ENCODE measurements at regions not wholly inside any gene's neighbourhood (a gene's known extent, or its start where the extent isn't known, plus 50 kb on each side); places are given as distances from the start of the nearest gene placed in this dataset.
"Not testable (repeated sequence)": the region's sequence is repeated elsewhere in the genome, so short reads cannot be mapped to it uniquely, and the experiment has no call there.

- TF ChIP-seq CTCF (IDR thresholded peaks at IDR 0.05; ENCODE audit: low read depth, low read length) = no peak
- H3K4me3 ChIP-seq (replicated peaks in 1 of 2; ENCODE audit: low read depth in 2 of 2, low read length in 2 of 2) = no peak overlapping the region
- DNase-seq (ENCODE audit: low read depth in 2 of 2) = no peak
Observed at GRCh38 chr6:167226383-167226685, 64.8 kb upstream of the UNC93A start.

GRCh38 chr6:167226791-167227190 is 64.3 kb upstream of the UNC93A start:
- no peak for DNase-seq (ENCODE audit: low read depth in 2 of 2)
- TF ChIP-seq CTCF (IDR thresholded peaks at IDR 0.05; ENCODE audit: low read depth, low read length) = no peak
- H3K4me3 ChIP-seq (replicated peaks in 1 of 2; ENCODE audit: low read depth in 2 of 2, low read length in 2 of 2) = no peak overlapping the region

GRCh38 chr6:167227984-167228383 is 63.1 kb upstream of the UNC93A start:
- no peak for DNase-seq (ENCODE audit: low read depth in 2 of 2)
- no peak overlapping the region for H3K4me3 ChIP-seq (replicated peaks in 1 of 2; ENCODE audit: low read depth in 2 of 2, low read length in 2 of 2)
- no peak for TF ChIP-seq CTCF (IDR thresholded peaks at IDR 0.05; ENCODE audit: low read depth, low read length)

GRCh38 chr6:167229586-167229985 is 61.5 kb upstream of the UNC93A start:
- no peak for DNase-seq (ENCODE audit: low read depth in 2 of 2)
- TF ChIP-seq CTCF (IDR thresholded peaks at IDR 0.05; ENCODE audit: low read depth, low read length) = no peak
- no peak overlapping the region for H3K4me3 ChIP-seq (replicated peaks in 1 of 2; ENCODE audit: low read depth in 2 of 2, low read length in 2 of 2)

GRCh38 chr6:167230288-167230687 is 60.8 kb upstream of the UNC93A start:
- no peak for TF ChIP-seq CTCF (IDR thresholded peaks at IDR 0.05; ENCODE audit: low read depth, low read length)
- H3K4me3 ChIP-seq (replicated peaks in 1 of 2; ENCODE audit: low read depth in 2 of 2, low read length in 2 of 2) = no peak overlapping the region
- no peak for DNase-seq (ENCODE audit: low read depth in 2 of 2)

GRCh38 chr6:167232356-167232755 is 58.8 kb upstream of the UNC93A start:
- no peak for TF ChIP-seq CTCF (IDR thresholded peaks at IDR 0.05; ENCODE audit: low read depth, low read length)
- H3K4me3 ChIP-seq (replicated peaks in 1 of 2; ENCODE audit: low read depth in 2 of 2, low read length in 2 of 2) = no peak overlapping the region
- no peak for DNase-seq (ENCODE audit: low read depth in 2 of 2)

- TF ChIP-seq CTCF (IDR thresholded peaks at IDR 0.05; ENCODE audit: low read depth, low read length) = no peak
- no peak overlapping the region for H3K4me3 ChIP-seq (replicated peaks in 1 of 2; ENCODE audit: low read depth in 2 of 2, low read length in 2 of 2)
- DNase-seq (ENCODE audit: low read depth in 2 of 2) = no peak
Observed at GRCh38 chr6:167233490-167233889, 57.6 kb upstream of the UNC93A start.

- not testable (repeated sequence) for H3K4me3 ChIP-seq (replicated peaks in 1 of 2; ENCODE audit: low read depth in 2 of 2, low read length in 2 of 2); DNase-seq (ENCODE audit: low read depth in 2 of 2)
Observed at GRCh38 chr6:167234576-167234975, 56.5 kb upstream of the UNC93A start.

Data from cardiac fibroblast (primary cell).